Ovary (tissue), 7 donors: ENCODE measurements at regions not wholly inside any gene's neighbourhood (a gene's known extent, or its start where the extent isn't known, plus 50 kb on each side); places are given as distances from the start of the nearest gene placed in this dataset.

Experiments used
- DNase-seq, 5 donors: peaks; one replicate each; pipeline ENCODE4 v3.0.0-alpha.2; 2019 to 2020
- H3K27ac ChIP-seq, 2 donors: fragments of 200-600 bp; one replicate each; pipeline versions ENCODE4 v1.5.1 to v1.8.0; 2019 to 2022
- H3K27me3 ChIP-seq: fragments of 200-600 bp; one replicate; pipeline ENCODE4 v1.8.0; 2022
- H3K36me3 ChIP-seq: fragments of 200-600 bp; sonication (generic); one replicate; pipeline ENCODE4 v1.5.1; 2019
- H3K4me1 ChIP-seq: one replicate; pipeline ENCODE4 v1.8.1; 2013; ENCODE audit warnings: mild to moderate bottlenecking, moderate library complexity; ENCODE audit not compliant: insufficient read depth
- H3K4me3 ChIP-seq: fragments of 200-600 bp; sonication (generic); one replicate; pipeline ENCODE4 v1.5.1; 2017
- H3K9me3 ChIP-seq, 2 donors: fragments of 200-600 bp in 1 of 2; sonication (generic) in 1 of 2; one replicate each; pipeline versions ENCODE4 v1.5.1 to v1.8.1; 2013 to 2019; ENCODE audit warnings: mild to moderate bottlenecking in 1 of 2, moderate library complexity in 1 of 2
- EP300 ChIP-seq: sonication (generic); formaldehyde crosslinking; IDR thresholded peaks from one replicate; pipeline ENCODE4 v1.6.1; 2017; ENCODE audit warnings: antibody characterized with exemption
- POLR2A ChIP-seq: fragments of 450-650 bp; IDR thresholded peaks from one replicate; pipeline ENCODE4 v1.6.1; 2017; ENCODE audit warnings: antibody characterized with exemption, mild to moderate bottlenecking, moderate library complexity
- WGBS, 3 donors: extraction: QIAGEN DNeasy Blood & Tissue Kit in 1 of 3; methylation state at CpG; one replicate each; pipeline versions ENCODE4 v1.1.5 to v1.1.7; 2013 to 2017; 5-methylcytosine and 5-hydroxymethylcytosine counted together
- intact Hi-C, 4 donors: fragments of 100-400 bp; cut with DNase I; formaldehyde crosslinking; loops; one replicate each; pipeline versions ENCODE4 v1.11.0 to v1.15.1; 2022 to 2023
- TF ChIP-seq, protein P1 (sequence below), 3 donors: fragments of 450-650 bp in 2 of 3; fragments of 200-600 bp in 1 of 3; IDR thresholded peaks; one replicate each; pipeline versions ENCODE4 v1.5.1 to v1.8.0; 2016 to 2022; ENCODE audit warnings: antibody characterized with exemption in 3 of 3, mild to moderate bottlenecking in 1 of 3
- donor health status: DM: no; HTN: no; CAD: no; lungs with moderate emphysema.
- donor health status: DM: no; HTN: no; CAD: no.
- donor health status: Bipolar disorder and iron deficiency.
- donor health status: DM: no; HTN: no; CAD: no.
- donor health status: DM: yes; HTN: yes; CAD: no.

GRCh38 chr16:62829084-62829483 lies 792.8 kb upstream of the CDH8 start:
- 0 to 19% (median 8%) methylated on average over 1 of the region's 1 CpG for WGBS, 3 donors
- intact Hi-C loops, result no loop called here
- no peaks in the 10 kb centered on the region for H3K36me3 ChIP-seq
- no peak for DNase-seq
- no peak overlapping the region for H3K27ac ChIP-seq
- H3K27me3 ChIP-seq, result no peaks in the 10 kb centered on the region
- H3K9me3 ChIP-seq, result no peaks in the 10 kb centered on the region
- H3K4me3 ChIP-seq, result no peak overlapping the region
- TF ChIP-seq, protein P1, sequence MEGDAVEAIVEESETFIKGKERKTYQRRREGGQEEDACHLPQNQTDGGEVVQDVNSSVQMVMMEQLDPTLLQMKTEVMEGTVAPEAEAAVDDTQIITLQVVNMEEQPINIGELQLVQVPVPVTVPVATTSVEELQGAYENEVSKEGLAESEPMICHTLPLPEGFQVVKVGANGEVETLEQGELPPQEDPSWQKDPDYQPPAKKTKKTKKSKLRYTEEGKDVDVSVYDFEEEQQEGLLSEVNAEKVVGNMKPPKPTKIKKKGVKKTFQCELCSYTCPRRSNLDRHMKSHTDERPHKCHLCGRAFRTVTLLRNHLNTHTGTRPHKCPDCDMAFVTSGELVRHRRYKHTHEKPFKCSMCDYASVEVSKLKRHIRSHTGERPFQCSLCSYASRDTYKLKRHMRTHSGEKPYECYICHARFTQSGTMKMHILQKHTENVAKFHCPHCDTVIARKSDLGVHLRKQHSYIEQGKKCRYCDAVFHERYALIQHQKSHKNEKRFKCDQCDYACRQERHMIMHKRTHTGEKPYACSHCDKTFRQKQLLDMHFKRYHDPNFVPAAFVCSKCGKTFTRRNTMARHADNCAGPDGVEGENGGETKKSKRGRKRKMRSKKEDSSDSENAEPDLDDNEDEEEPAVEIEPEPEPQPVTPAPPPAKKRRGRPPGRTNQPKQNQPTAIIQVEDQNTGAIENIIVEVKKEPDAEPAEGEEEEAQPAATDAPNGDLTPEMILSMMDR (IDR thresholded peaks at IDR 0.05), result no peak
- TF ChIP-seq EP300 (no peak), POLR2A (no peak)
- no peaks in the 10 kb centered on the region for H3K4me1 ChIP-seq

GRCh38 chr16:62821824-62822223 lies 785.6 kb upstream of the CDH8 start:
- H3K27me3 ChIP-seq, result no peaks in the 10 kb centered on the region
- 84 to 90% (median 89%) methylated on average over 2 of the region's 2 CpGs for WGBS, 3 donors
- no peak for DNase-seq
- TF ChIP-seq EP300, result no peak
- TF ChIP-seq, protein P1 (IDR thresholded peaks at IDR 0.05), result no peak
- no peak for TF ChIP-seq POLR2A
- no peak overlapping the region for H3K27ac ChIP-seq
- no peaks in the 10 kb centered on the region for H3K9me3 ChIP-seq
- no peak overlapping the region for H3K4me3 ChIP-seq
- H3K36me3 ChIP-seq, result no peaks in the 10 kb centered on the region
- no peaks in the 10 kb centered on the region for H3K4me1 ChIP-seq
- intact Hi-C loops, result no loop called here

GRCh38 chr16:62816971-62817519 lies 780.8 kb upstream of the CDH8 start:
- no peak overlapping the region for H3K4me3 ChIP-seq
- TF ChIP-seq POLR2A, result no peak
- H3K9me3 ChIP-seq, result peaks cover 0 to 3% of the 10 kb centered on the region in 2 donors
- no peaks in the 10 kb centered on the region for H3K4me1 ChIP-seq
- DNase-seq, result no peak
- 54 to 69% (median 62%) methylated on average over 3 of the region's 3 CpGs for WGBS, 3 donors
- H3K36me3 ChIP-seq, result no peaks in the 10 kb centered on the region
- intact Hi-C loops, result no loop called here
- no peak overlapping the region for H3K27ac ChIP-seq
- no peaks in the 10 kb centered on the region for H3K27me3 ChIP-seq

DNA sequence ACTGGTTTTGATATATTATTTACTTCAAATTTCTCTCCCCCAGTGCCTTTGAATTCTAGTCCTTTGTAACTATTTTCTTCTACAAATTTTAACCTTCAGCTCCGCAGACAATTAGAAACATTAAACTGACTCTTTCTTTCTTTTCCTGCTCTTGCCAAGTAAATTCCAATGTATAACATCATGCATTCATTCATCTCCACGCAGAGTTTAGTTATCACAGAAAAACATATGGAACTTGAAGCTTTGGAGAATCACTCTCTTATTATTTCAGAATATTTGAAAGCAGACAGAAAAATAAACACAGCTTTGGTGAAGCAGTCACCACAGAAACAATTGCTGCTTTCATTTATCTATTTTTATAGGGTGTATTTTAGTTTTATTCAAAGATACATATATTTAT lies 778.7 kb upstream of the CDH8 start:
- WGBS, 3 donors, result 20 to 24% (median 23%) methylated on average over 2 of the region's 2 CpGs
- intact Hi-C loops, result no loop called here
- Histone ChIP-seq H3K27ac (no peak overlapping the region), H3K4me3 (no peak overlapping the region), H3K36me3 (no peaks in the 10 kb centered on the region), H3K27me3 (no peaks in the 10 kb centered on the region), H3K4me1 (no peaks in the 10 kb centered on the region), H3K9me3 (peaks cover 0 to 3% of the 10 kb centered on the region in 2 donors)
- DNase-seq, result no peak
- no peak for TF ChIP-seq POLR2A
- TF ChIP-seq, protein P1 (IDR thresholded peaks at IDR 0.05), result no peak
- TF ChIP-seq EP300, result no peak

DNA sequence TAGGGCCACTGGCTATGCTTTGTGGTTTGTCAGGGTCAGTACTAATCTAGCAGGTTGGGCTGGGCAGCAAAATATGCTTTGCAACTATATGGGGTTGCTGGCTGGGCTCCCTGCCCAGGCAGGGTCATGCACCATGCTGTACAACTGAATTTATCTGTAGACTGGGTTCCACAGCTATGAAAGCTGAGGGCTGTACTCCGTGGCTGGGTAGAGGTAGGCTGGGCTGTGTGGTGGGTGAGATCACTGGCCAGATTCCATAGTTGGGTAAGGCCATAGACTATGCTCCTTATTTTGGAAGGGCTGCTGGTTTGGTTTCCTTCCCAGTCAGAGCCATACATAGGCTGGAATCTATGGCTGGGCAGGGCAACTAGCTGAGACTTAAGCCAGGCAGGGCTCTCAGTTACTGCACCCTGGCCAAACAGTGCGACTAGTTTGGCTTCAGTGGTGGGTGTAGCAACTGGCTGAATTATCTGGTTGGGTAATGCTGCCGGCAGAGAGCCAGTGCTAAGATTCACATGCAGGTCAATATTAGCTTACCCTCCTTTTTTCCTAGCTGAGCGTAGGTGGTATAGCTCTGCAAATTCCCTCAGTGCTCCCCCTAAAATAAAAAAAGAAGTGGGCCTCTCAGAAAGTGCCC lies 769.1 kb upstream of the CDH8 start:
- no peak for DNase-seq
- Histone ChIP-seq H3K27ac (no peak overlapping the region), H3K36me3 (no peaks in the 10 kb centered on the region), H3K4me1 (no peaks in the 10 kb centered on the region), H3K4me3 (no peak overlapping the region), H3K27me3 (no peaks in the 10 kb centered on the region), H3K9me3 (no peaks in the 10 kb centered on the region)
- WGBS, 3 donors, result 77 to 84% (median 82%) methylated on average over 4 of the region's 4 CpGs
- TF ChIP-seq, protein P1 (IDR thresholded peaks at IDR 0.05), result no peak
- no peak for TF ChIP-seq EP300
- TF ChIP-seq POLR2A, result no peak
- intact Hi-C loops, result no loop called here
